ENCODE measurements at regions not wholly inside any gene's neighbourhood (a gene's known extent, or its start where the extent isn't known, plus 50 kb on each side); places are given as distances from the start of the nearest gene placed in this dataset.

DNA sequence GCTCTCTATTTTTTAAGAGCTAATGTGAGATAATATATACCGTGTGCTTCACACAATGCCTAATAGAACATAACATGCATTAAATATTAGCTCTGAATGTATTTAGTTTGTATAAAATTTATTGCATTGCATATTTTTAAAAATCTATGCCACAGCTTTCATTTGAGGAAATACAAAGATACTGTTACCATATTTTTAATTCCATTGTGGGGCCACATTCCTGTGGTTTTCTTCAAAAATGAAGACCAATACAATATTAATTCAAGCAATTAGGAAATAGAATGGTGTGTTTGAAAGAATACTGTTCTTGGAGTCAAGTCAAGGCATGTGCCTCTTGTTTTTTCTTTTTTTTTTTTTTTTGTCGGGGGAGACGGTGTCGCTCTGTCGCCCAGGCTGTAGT, 95.4 kb upstream of the CADPS start:
- Mint-ChIP-seq H3K9me3 (ENCODE audit: low read depth) (peaks cover 4% of the 10 kb centered on the region), H3K4me1 (ENCODE audit: low read depth) (peaks cover 3% of the 10 kb centered on the region), H3K27me3 (no peaks in the 10 kb centered on the region), H3K36me3 (ENCODE audit: insufficient read depth) (no peaks in the 10 kb centered on the region), H3K4me3 (ENCODE audit: low read depth) (no peak overlapping the region), H3K27ac (no peak overlapping the region)
- no peak for TF ChIP-seq CTCF (IDR thresholded peaks at IDR 0.05; ENCODE audit: unreplicated experiment)
- no peak for DNase-seq (ENCODE audit: low spot score, unreplicated experiment)

DNA sequence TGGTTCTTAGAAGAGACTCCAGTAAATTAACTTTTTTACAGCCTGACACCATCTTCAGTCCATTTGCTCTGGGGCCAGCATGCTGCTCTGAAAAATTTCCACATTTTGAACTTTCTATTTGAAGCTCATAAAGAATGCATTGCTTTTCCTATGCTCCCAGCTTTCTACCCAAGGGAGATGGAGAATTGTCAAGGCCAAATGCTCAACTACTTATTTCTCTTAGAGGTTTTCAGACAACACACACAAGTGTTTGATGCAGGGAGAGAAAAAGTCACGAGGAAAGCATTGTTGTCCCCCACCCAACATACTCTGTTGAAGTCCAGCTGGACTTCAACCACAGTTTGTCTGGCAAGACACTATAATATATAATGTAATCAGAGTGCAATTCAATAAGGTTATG, 100.3 kb upstream of the CADPS start:
- H3K36me3 Mint-ChIP-seq (ENCODE audit: insufficient read depth): no peaks in the 10 kb centered on the region
- no peak overlapping the region for H3K27ac Mint-ChIP-seq
- no peaks in the 10 kb centered on the region for H3K4me1 Mint-ChIP-seq (ENCODE audit: low read depth)
- TF ChIP-seq CTCF (IDR thresholded peaks at IDR 0.05; ENCODE audit: unreplicated experiment): no peak
- H3K9me3 Mint-ChIP-seq (ENCODE audit: low read depth): no peaks in the 10 kb centered on the region
- H3K4me3 Mint-ChIP-seq (ENCODE audit: low read depth): no peak overlapping the region
- H3K27me3 Mint-ChIP-seq: no peaks in the 10 kb centered on the region
- no peak for DNase-seq (ENCODE audit: low spot score, unreplicated experiment)

GRCh38 chr3:62981962-62982361, 106.7 kb upstream of the CADPS start:
- H3K36me3 Mint-ChIP-seq (ENCODE audit: insufficient read depth): no peaks in the 10 kb centered on the region
- H3K4me1 Mint-ChIP-seq (ENCODE audit: low read depth): peaks cover 8% of the 10 kb centered on the region
- no peak overlapping the region for H3K27ac Mint-ChIP-seq

DNA sequence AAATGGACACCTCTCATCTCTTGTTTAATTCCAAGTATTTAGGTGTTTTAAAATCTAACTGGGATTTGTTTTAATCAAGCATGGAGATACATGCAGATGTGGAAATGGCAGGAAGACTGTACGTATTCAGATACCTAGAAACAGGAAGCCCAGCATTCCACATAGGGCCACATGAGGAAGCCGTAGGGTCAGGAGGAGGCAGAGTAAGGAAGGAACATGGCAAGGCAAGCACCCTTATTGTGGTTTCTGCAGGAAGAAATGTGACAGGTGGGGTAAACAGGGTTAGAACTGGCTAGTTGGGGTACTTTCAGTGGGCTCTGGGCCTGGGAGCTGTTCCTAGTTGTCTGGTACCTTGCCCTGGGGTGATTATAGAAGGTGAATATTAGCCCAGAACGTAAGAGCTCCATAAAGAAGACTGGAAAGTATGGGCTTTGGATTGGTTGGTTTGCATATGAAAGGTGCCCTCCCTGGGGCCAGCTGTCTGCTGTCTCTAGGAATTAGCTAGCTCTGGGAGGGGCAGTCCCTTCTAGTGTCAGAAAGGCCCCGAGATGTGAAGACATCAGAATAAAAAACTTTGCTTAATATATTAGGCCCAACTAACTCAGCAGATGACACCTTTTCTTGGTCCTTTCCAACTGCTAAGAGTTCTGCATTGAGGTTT, 107.7 kb upstream of the CADPS start:
- Mint-ChIP-seq H3K4me3 (ENCODE audit: low read depth) (no peak overlapping the region), H3K27me3 (peaks cover 6% of the 10 kb centered on the region), H3K9me3 (ENCODE audit: low read depth) (no peaks in the 10 kb centered on the region), H3K36me3 (ENCODE audit: insufficient read depth) (no peaks in the 10 kb centered on the region), H3K27ac (no peak overlapping the region), H3K4me1 (ENCODE audit: low read depth) (peaks cover 8% of the 10 kb centered on the region)
- DNase-seq (ENCODE audit: low spot score, unreplicated experiment): no peak
- no peak for TF ChIP-seq CTCF (IDR thresholded peaks at IDR 0.05; ENCODE audit: unreplicated experiment)

More at GRCh38 chr3:62981962-62982361, 106.7 kb upstream of the CADPS start:
- peaks cover 6% of the 10 kb centered on the region for H3K27me3 Mint-ChIP-seq
- H3K4me3 Mint-ChIP-seq (ENCODE audit: low read depth): no peak overlapping the region
- no peaks in the 10 kb centered on the region for H3K9me3 Mint-ChIP-seq (ENCODE audit: low read depth)
- TF ChIP-seq CTCF (IDR thresholded peaks at IDR 0.05; ENCODE audit: unreplicated experiment): no peak
- no peak for DNase-seq (ENCODE audit: low spot score, unreplicated experiment)

DNA sequence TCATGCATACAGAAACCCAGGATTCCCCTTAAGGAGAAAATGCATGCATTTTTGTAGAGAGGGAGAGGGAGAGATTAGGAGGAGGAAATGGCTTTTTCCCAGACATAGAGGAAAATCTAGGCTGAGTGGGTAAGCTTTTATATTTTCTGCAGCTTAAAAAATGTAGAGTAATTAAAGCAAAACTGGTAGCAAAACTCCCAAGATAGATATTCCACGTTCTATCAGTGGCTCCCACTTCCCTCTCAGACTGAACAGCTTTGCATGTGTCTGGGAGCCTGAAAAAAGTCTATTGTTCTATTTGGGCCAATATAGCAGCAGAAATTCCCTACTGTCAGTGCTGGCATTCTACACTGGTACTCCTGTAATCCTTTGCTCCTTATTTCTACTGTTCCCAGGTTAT, 110.8 kb upstream of the CADPS start:
- Mint-ChIP-seq H3K4me3 (ENCODE audit: low read depth) (no peak overlapping the region), H3K27ac (no peak overlapping the region), H3K4me1 (ENCODE audit: low read depth) (peaks cover 10% of the 10 kb centered on the region), H3K36me3 (ENCODE audit: insufficient read depth) (no peaks in the 10 kb centered on the region), H3K9me3 (ENCODE audit: low read depth) (no peaks in the 10 kb centered on the region), H3K27me3 (peaks cover 6% of the 10 kb centered on the region)
- no peak for TF ChIP-seq CTCF (IDR thresholded peaks at IDR 0.05; ENCODE audit: unreplicated experiment)
- DNase-seq (ENCODE audit: low spot score, unreplicated experiment): no peak
